ENCODE measurements at regions not wholly inside any gene's neighbourhood (a gene's known extent, or its start where the extent isn't known, plus 50 kb on each side); places are given as distances from the start of the nearest gene placed in this dataset.

DNA sequence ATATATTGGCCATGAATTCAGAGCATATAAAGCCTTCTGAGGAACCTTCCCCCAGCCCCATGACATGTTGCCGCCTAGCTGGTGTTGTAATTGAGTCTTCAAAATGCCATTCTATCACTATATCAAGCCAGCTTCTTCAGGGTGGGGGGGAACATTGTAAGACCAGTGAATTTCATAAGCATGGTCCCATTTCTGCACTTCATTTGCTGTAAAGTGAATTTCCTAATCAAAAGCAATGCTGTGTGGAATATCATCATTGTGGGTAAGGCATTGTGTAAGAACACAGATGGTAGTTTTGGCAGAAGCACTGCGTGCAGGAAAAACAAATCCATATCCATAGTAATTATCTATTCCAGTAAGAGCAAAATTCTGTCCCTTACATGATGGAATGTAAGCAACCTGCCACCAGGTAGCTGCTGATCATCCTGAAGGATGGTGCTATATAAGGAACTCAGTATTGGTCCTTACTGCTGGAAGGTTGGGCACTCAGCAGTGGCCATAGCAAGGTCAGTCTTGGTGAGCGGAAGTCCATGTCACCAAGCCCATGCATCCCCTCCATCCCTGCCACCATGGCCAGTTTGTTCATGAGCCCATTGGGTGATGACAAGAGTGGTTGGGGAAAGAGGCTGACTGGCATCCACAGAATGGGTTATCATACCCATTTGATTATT, 159.4 kb downstream of the COPS8 start:
- peak; percentile 63 for DNase-seq (ENCODE audit: low spot score)

DNA sequence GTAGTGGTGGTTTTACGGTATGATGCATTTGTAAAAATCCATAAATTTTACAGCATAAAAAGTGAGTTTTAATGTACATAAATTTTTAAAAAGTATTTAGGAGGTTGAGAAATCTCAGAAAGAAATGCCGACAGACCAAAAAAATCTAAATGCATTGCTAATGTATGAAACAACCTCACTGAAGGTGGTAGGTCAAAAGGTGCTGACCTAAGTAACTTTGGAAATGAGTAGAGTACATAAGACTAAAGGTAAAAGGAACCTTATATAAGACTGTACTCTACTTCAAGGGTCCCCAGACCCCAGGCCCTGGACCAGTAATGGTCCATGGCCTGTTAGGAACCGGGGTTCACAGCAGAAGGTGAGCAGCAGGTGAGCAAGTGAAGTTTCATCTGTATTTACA, 163.4 kb downstream of the COL6A3 start:
- no peak for DNase-seq (ENCODE audit: low spot score)

DNA sequence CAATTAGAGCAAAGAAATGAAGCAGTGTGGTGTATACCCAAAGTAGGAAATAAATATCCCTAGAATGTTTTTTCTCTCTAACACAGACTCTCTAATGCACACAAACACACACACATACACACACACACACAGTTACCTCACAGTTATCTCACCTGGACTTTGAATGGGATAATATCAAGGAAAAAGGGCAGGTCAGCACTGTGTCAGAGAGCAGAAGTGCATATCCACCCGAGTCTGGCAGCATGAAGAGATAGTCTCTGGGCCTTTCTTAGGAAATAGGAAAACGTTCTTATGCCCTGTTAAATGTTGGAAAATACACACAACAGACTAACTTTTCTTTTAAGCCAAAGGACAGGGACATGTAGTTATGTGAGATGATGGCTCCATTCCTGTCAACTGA, 162.0 kb downstream of the COL6A3 start:
- DNase-seq (ENCODE audit: low spot score): no peak

DNA sequence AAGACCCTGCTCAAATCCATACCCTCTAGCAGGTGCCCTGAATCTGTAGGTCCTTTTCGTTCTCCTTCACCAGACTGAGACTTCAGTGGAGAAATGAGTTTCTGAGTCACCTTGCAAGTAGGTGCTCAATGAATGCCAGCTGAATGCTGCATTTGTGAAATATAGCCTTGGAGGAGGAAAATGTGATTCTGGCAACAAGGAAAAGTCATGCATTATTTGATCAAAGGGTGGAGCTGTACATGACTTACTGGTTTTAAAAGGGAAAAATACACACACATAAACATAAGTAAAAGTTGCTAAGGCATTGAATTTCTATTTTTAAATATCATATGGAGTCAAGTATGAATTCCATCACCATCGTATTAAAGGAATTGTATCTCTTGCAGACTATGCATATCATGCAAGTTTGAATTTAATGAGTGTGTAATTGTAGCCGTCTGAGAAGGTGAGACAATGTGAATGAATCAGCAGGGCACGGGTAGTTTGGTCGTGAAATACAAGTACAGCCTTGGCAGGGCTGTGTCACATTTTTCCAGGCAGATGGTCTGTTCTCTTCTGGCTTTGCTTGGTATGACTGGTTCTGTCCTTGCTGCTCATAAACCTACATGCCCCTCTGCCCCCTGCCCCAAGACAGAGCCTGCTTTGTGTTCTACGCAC, 160.8 kb downstream of the COL6A3 start:
- no peak for DNase-seq (ENCODE audit: low spot score)

DNA sequence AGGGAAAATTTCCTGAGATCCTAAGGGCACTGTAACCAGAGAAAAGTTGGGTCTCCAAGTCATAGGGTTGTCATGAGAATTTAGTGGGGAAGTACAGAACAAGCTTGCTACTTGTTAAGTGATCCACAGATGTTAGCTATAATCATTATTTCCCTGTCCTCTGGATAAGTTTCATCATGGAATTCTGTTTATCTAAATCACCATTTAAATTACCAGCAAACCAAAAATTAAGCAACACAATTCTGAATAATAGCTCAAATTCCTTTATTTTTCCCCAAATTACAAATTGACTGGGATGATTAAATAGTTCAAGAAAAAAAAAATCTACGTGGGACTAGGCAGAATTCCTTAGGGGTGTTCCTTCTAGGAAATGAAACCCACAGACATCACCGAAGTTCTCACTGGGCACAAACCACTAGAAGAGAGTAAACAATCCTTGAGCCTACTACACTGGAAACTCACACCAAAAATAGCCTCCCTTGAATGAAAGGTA, 159.5 kb downstream of the COL6A3 start:
- DNase-seq (ENCODE audit: low spot score): peak; percentile 59

DNA sequence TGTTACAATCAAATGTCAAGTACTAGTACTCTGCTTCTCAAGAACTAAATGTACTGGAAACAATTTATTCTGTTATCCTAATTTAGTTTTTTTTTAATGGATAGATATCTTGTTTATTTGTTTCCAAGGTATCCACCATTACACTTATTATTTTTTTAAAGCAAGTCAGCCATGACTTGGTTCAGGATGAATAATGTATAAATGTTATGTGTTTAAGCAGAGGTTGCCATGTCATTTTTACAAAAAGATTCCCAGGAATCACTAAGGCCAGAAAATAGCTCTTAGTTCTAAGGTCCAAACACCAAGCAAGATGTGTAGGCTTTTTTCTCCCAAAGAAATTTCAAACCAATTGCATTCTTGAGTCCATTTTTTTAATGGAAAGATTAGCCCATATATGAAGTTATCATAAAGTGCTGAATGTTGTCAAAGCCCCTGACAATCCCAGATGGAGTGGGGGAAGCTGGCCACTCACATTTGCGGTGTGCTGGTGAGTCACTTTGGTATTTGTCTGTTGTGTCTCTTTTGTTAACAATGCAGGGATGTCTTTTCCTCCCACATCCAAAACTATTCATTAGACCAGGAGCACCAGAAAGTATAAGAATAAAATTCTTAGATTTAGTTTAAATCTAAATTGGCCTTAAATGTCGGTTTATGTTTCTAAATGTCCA, 158.9 kb downstream of the COL6A3 start:
- DNase-seq (ENCODE audit: low spot score): peak; percentile 69

DNA sequence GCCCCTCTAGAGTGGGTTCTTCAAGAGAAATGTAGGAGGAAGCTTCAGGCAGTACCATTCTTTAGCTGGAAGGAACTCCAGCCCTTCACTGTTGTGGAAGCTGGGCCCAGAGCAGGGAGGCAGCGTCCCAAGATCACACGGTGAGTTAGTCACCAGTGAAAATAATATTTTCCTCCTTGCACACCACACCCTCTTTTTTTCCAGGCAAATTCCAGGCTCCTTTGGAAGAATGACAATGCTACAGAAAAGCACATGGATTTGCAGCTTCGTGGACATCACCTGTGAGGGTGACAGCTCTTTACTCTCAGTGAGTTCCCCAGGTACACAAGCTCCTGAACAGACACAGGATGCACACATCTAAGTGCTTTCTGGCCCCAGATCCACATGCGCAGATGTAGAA, 157.1 kb downstream of the COL6A3 start:
- DNase-seq (ENCODE audit: low spot score): peak; percentile 69

DNA sequence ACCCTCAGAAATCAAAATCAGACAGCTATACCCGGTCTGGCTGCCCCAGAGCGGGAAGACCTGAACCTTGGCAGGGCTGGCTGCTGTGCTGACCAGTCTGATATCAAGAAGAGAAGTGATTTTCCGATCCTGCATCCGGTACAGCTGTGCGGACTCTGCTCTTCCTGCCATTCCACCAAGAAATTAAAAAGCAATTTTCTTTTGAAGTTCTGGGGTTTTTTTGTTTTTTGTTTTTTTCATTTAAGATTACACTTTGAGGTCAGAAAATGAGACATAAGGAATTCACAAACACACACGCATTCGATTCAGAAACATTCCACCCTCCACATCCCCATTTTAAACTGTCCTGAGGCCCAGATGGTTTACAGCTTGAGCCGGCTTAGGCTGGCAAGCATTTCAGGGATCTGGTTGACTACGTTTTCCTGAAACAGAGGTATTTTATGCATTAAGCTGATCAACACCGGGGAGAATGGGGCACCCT, 156.5 kb downstream of the COL6A3 start:
- DNase-seq (ENCODE audit: low spot score): peak; percentile 50

DNA sequence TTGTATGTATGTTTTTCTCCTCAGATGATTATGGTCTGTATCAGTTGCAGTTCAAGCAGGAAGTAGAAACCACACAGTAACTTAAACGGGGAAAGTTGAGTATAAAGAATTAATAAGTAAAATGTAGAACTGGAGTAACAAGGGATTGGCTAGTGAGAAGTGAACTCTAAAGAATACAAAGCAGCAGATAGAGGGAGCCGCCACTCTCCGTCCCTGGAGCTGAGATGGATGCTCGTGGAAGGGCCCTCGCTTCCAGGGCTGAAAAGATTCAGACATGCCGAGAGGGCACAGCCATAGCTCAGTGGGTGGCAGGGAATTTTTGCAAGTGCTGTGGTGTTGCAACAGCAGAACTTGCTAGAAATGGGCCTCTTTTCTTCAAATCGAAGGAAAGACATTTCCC, 155.8 kb downstream of the COL6A3 start:
- no peak for DNase-seq (ENCODE audit: low spot score)

DNA sequence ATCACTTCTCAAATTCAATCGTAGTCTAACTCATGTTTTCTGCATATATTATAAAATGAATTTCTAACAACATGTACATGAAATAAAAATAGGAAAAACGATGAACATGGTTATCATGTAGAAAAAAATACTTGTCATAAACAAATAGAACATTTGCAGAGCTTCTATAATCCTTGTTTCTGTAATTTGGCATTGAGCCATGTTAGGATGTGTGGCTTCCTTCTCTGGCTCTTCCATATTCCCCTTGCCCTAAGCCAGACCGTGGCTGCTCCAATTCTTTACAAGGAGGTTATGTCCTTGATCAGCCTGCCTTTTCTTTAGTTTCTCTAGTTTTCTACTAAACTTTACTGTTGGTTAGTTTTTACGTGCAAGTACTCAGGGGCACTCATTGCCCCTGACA, 155.3 kb downstream of the COL6A3 start:
- DNase-seq (ENCODE audit: low spot score): no peak

DNA sequence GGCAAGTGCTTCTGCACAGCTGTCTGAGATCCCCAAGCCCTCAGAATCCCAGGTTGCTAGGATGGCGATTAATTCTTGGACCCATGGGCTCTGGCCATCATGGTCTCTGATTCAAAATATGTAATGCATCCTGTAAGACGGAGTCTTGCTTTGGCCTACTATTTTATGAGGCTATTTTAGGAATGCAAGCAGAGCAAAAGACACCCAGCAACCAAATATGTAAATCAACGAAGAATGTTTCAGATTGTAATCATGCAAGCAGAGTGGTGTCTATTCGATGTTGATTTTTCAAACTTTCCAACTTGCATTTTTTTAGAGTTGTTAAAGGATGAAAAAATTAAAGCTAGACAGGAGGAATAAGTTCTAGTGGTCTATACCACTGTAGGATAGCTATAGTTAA, 154.8 kb downstream of the COL6A3 start:
- no peak for DNase-seq (ENCODE audit: low spot score)

DNA sequence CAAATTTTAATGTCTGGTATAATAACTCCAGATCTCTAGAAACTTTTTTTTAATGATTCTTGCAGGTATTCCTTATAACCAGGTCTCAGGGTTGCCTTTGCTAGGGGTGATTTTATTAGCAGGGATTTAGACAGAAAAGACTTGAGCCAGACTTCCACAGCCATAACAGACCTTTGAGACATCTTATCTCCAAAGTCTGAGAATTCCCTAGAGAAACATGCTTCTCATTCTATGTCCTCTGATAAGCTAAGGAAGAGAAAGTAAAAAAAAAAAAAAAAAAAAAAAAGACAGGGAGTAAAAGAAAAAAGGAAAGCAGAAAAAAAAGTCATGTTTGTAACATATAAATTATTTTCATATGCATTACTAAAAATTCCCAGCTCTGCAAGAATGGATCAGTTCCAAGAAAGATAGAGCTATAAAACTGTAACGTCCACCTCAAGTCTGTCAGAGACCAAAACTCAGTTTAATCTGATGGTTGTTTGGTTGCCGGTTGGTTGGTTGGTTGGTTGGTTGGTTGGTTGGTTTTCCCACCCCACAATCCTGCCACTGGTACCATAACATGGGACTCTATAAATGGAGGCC, 153.8 kb downstream of the COL6A3 start:
- no peak for DNase-seq (ENCODE audit: low spot score)

DNA sequence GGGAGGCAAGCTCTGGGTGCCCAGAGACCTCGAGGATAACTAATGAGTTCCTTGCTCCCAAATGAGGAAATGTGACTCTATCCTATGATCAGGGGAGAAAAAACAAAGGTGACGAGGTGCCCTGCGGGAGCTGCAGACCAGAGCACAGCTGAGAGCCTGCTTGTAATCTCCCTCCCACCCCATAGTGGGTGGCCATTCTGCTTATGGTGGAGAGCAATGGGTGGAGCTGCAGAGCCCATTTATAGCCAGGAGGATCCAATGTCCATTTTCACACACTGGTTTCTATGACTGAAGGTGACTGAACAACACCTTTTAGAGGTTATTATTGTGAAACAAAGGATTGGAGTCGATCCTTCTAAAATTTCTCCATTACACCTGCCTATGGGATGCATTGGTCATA, 153.3 kb downstream of the COL6A3 start:
- no peak for DNase-seq (ENCODE audit: low spot score)

DNA sequence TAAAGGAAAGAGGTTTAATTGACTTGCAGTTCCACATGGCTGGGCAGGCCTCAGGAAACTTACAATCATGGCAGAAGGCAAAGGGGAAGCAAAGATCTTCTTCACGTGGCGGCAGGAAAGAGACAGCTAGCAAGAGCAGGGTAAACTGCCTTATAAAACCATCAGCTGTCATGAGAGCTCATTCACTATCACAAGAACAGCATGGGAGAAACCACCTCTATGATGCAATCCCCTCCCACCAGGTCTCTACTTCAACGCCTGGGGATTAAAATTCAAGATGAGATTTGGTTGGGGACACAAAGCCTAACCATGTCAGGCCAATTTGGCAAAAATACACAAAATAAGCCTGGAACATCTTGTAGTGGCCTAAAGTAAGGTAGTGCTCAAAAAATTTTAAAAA, 152.6 kb downstream of the COL6A3 start:
- no peak for DNase-seq (ENCODE audit: low spot score)

DNA sequence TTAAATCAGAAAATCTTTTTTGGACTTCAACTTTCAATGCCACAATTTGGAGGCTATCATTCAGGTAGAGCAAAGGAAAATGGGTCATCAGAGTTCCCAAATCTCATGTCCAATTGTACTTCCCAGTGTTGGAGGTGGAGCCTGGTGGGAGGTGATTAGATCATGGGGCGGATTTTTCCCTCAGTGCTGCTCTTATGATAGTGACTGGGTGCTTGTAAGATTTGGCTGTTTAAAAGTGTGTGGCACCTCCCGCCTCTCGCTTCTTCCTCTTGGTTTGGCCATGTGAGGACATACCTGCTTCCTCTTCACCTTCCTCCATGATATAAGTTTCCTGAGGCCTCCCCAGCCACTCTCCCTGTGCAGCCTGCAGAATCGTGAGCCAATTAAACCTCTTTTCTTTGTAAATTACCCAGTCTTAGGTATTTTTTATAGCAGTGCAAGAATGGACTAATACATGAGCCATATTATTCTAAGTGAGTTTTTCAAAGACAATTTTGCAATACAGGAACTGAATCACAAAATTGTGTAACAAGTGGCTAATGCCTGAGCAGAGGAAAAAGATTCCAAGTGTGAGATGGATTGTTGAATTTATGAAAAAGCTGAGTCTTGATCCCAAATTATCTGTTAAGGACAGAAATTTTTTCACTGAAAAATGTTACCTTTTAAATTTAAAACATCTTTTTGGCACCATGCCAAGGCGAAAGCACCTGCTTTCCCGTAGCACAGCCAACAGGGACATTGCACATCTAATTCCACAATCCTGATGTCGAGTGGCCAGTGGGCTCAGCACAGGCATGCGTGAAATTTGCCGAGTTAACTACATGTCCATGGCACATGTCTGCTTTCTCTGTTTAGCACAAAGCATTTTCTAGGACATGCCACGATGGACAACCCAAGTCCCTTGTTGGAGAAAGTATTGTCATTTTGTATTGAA, 150.9 kb downstream of the COL6A3 start:
- DNase-seq (ENCODE audit: low spot score): no peak

DNA sequence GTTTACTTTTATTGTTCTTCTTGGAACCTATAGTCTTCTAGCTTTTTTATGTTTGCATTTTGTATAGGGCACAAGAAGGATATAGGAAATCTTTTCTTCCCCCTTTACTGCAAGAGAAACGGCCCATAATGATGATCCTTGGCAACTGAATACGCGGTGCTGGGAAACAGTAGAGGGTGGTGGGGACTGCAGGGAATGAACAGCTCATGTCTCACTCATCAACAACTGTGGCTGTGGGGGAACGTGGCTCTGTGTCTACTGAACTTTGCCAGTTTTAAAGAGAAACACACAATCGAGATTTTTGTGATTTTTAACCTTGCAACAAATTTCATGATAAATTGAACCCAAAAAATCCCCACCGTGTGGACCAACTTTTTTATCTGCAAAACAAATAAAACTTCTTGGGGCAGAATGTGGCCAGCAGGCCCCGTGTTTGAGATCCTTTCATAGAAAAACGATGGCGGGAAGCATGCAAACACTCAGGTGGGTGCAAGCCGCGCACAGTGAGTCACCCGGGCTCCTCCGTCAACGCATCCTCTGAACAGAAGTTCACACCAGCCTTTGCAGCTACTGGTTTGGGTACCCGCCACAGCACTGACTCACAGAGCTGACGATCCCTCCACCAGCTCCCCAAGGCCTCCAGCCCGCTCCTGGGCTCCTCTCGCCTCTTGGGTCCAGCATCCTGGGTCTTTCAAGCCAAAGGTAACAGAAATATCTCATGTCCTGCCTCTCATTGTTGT, 149.3 kb downstream of the COL6A3 start:
- DNase-seq (ENCODE audit: low spot score): peak; percentile 87

DNA sequence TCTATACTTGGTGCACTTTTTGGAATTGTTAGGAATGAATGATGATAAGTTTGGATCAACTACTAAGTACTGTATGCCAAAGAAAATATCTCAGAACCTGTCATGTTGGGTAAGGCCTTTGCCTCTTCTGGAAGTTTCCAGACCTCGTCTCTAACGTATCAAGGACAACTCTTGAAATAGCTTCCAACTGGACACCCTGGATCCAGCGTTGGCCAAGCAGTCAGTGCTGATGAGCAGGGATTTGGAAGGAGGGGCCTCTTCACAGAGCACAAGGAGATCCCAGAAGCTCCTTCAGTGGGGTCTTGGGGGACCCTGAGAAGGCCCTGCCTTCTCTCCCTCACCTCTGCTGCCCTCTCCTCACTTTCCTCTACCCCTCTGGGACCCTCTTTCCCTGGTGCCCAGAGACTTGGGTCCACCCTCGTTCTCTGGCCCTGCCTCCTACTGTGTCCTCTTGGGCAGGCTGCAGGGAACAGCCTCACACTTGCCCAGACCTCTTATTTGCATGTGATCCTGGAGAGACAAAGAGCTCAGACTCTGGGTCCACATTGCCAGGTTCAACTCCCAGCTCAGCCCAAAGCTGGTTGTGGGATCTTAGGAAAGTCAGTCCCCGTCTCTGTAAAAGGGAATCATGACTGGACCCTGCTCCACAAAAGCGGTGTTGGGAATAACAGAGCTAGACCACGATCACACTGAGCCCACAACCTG, 145.8 kb downstream of the COL6A3 start:
- DNase-seq (ENCODE audit: low spot score): no peak

DNA sequence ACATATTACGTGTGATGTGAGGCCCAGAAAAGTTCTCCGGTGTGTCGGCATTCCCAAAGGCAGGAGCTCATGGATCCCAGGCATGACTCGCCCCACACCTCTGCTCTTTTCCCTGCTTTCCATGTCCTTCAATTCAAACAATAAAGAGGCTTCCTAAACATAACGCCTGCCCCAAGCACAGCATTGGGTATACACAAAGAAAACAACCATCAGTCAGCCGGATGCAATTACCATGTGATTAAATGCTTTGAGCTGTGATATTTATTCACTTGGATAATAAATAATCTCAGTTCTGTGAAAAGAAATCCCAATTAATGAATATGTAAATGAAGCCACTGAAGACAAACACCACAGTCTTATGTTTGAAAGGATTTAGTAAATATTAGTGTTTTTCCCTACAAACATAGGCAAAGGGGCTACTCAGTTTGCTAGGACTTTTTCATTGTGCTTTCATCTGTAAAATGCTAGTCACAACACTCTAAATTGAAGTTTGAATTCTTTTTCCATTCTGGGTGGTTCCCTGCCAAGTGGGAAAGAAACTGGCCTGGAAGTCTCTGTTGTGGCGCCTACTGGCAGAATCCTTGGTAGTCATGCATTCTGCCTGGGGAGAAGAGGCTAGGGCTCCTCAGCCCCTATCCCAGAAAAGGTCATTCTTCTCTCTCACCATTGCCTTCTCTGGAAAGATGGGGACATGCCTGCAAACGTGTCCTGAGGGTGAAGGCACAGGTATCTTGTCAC, 144.7 kb downstream of the COL6A3 start:
- no peak for DNase-seq (ENCODE audit: low spot score)

DNA sequence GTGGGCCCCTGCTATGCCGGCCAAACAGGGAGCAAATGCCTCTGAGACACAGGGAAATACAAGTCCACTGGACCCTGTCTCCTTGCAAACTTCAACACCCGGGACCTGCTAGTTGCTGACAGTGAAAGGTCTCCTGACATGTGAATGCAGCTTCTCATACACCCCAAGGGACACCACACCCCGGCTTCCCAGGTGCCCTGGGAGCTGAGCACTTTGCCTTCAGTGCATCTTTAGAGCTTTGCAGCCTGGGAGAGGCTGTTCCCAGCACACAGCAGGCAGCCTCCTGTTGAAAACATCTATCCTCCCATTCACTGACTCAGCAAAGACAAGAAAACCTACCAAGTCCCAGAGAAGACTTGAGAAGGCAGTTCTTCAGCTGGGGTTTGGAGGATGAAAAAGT, 143.4 kb downstream of the COL6A3 start:
- DNase-seq (ENCODE audit: low spot score): no peak
